Breast epithelium (tissue), 4 donors: ENCODE measurements at regions not wholly inside any gene's neighbourhood (a gene's known extent, or its start where the extent isn't known, plus 50 kb on each side); places are given as distances from the start of the nearest gene placed in this dataset.

Experiments used
- DNase-seq, 2 donors: peaks; one replicate each; pipeline ENCODE4 v3.0.0-alpha.2; 2019; ENCODE audit warnings: low spot score in 2 of 2
- H3K27ac ChIP-seq, 2 donors: fragments of 200-600 bp; sonication (generic) in 1 of 2; one replicate each; pipeline ENCODE4 v1.5.1; 2016 to 2019; ENCODE audit warnings: mild to moderate bottlenecking in 1 of 2
- H3K27me3 ChIP-seq, 2 donors: fragments of 200-600 bp; sonication (generic) in 1 of 2; one replicate each; pipeline versions ENCODE4 v1.5.1 to v1.6.0; 2017 to 2019; ENCODE audit warnings: control low read depth in 1 of 2, mild to moderate bottlenecking in 1 of 2
- H3K36me3 ChIP-seq: fragments of 200-600 bp; one replicate; pipeline ENCODE4 v1.5.1; 2019
- H3K4me1 ChIP-seq, 2 donors: fragments of 200-600 bp; sonication (generic); one replicate each; pipeline ENCODE4 v1.5.1; 2016 to 2019; ENCODE audit warnings: control low read depth in 1 of 2
- H3K4me3 ChIP-seq, 3 donors: fragments of 200-600 bp; sonication (generic); 1 replicate in 2 of 3; 2 replicates in 1 of 3; pipeline ENCODE4 v1.5.1; 2016 to 2019; ENCODE audit warnings: mild to moderate bottlenecking in 3 of 3, moderate library complexity in 2 of 3
- H3K9me3 ChIP-seq, 2 donors: fragments of 200-600 bp; sonication (generic) in 1 of 2; one replicate each; pipeline ENCODE4 v1.5.1; 2016 to 2019; ENCODE audit warnings: control low read depth in 1 of 2
- POLR2A ChIP-seq: fragments of 450-650 bp; IDR thresholded peaks from one replicate; pipeline ENCODE4 v1.6.1; 2016; ENCODE audit warnings: antibody characterized with exemption, mild to moderate bottlenecking, moderate library complexity
- POLR2AphosphoS5 ChIP-seq, 3 donors: sonication (generic); formaldehyde crosslinking; IDR thresholded peaks; one replicate each; pipeline ENCODE4 v1.6.1; 2017; ENCODE audit warnings: antibody characterized with exemption in 3 of 3
- intact Hi-C: fragments of 100-400 bp; cut with DNase I; formaldehyde crosslinking; loops from one replicate; pipeline ENCODE4 v1.15.1; 2023; ENCODE audit warnings: low total_unique reads
- TF ChIP-seq, protein P1 (sequence below), 3 donors: fragments of 450-650 bp; IDR thresholded peaks; one replicate each; pipeline ENCODE4 v1.5.1; 2016 to 2017; ENCODE audit warnings: antibody characterized with exemption in 3 of 3, mild to moderate bottlenecking in 3 of 3, moderate library complexity in 3 of 3

DNA sequence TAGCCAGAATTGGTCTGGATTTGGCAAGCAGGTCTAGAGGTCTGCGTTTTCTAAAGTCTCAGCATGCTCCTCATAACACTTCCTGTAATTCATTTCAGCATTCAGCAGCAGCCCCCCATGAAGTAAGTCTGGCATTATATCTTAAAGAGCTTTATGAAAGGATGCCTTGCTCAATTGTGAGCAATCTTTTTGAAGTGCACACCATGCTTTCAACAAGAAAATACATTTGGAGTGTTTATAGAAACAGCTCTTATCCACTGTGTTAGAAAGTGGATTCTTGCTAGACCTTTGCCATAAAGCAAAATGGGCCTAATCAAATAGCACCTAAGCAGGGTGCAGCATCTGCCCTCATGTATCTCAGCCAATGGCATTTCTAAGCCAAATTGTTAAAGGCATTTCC lies 378.0 kb upstream of the AKR1E2 start:
- H3K36me3 ChIP-seq = no peaks in the 10 kb centered on the region
- H3K27ac ChIP-seq = no peak overlapping the region
- intact Hi-C loops = no loop called here
- H3K27me3 ChIP-seq = no peaks in the 10 kb centered on the region
- DNase-seq = no peak
- no peak for TF ChIP-seq POLR2A
- TF ChIP-seq, protein P1, sequence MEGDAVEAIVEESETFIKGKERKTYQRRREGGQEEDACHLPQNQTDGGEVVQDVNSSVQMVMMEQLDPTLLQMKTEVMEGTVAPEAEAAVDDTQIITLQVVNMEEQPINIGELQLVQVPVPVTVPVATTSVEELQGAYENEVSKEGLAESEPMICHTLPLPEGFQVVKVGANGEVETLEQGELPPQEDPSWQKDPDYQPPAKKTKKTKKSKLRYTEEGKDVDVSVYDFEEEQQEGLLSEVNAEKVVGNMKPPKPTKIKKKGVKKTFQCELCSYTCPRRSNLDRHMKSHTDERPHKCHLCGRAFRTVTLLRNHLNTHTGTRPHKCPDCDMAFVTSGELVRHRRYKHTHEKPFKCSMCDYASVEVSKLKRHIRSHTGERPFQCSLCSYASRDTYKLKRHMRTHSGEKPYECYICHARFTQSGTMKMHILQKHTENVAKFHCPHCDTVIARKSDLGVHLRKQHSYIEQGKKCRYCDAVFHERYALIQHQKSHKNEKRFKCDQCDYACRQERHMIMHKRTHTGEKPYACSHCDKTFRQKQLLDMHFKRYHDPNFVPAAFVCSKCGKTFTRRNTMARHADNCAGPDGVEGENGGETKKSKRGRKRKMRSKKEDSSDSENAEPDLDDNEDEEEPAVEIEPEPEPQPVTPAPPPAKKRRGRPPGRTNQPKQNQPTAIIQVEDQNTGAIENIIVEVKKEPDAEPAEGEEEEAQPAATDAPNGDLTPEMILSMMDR (IDR thresholded peaks at IDR 0.05) = no peak
- no peak overlapping the region for H3K4me3 ChIP-seq
- H3K4me1 ChIP-seq = no peaks in the 10 kb centered on the region
- H3K9me3 ChIP-seq = no peaks in the 10 kb centered on the region

DNA sequence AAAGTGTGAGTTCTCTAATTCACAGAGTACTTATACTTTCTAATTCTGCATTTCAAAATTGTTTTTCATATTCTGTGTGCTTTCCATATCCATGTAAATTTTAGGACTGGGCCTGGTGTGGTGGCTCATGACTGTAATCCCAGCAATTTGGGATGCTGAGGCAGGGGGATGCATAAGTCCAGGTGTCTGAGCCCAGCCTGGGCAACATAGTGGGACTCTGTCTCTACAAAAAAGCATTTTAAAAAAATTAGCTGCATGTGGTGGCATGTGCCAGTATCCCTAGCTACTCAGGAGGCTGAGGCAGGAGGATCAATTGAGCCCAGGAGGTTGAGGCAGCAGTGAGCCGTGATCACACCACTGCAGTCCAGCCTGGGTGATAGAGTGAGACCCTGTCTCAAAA lies 382.6 kb upstream of the AKR1E2 start:
- Histone ChIP-seq H3K4me1 (no peaks in the 10 kb centered on the region), H3K36me3 (no peaks in the 10 kb centered on the region), H3K27ac (no peak overlapping the region), H3K4me3 (no peak overlapping the region), H3K9me3 (no peaks in the 10 kb centered on the region), H3K27me3 (no peaks in the 10 kb centered on the region)
- DNase-seq = no peak
- TF ChIP-seq POLR2A = no peak
- no peak for TF ChIP-seq POLR2AphosphoS5 (IDR thresholded peaks at IDR 0.05)
- TF ChIP-seq, protein P1 (IDR thresholded peaks at IDR 0.05) = no peak
- intact Hi-C loops = no loop called here

DNA sequence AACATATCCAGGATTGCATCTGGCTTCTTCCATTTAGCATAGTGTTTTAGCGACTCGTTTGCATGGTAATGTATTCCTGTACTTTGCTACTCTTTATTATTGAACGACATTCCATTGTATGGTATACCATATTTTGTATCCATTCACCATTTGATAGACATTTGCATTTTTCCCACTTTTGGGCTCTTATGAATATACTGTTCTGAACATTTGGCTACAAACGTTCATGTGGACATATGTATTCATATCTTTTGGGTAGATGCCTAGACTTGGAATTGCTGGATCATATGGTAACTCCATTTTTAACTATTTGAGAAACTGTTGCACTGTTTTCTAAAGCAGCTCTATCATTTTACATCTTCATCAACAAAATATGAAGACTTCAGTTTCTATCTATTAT lies 383.7 kb upstream of the AKR1E2 start:
- H3K36me3 ChIP-seq = no peaks in the 10 kb centered on the region
- intact Hi-C loops = no loop called here
- H3K4me3 ChIP-seq = no peak overlapping the region
- H3K27me3 ChIP-seq = no peaks in the 10 kb centered on the region
- H3K4me1 ChIP-seq = no peaks in the 10 kb centered on the region
- no peak for DNase-seq
- TF ChIP-seq POLR2A (no peak), POLR2AphosphoS5 (IDR thresholded peaks at IDR 0.05) (no peak)
- TF ChIP-seq, protein P1 (IDR thresholded peaks at IDR 0.05) = no peak
- no peaks in the 10 kb centered on the region for H3K9me3 ChIP-seq
- no peak overlapping the region for H3K27ac ChIP-seq

DNA sequence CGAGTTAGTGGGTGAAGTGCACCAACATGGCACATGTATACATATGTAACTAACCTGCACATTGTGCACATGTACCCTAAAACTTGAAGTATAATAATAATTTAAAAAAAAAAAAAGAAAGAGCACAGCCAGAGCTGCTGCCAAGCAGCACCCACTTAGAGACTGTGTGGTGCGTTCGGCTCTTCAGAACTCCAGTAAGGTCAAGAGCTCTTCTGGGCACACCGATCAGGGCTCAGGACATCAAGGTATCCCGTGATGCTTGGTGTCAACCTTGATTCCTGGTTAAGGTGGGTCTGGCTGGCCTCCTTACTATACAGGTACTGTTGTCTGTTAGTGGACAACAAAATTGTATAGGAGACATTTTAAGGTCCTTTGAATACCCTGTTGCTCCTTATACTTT lies 385.7 kb upstream of the AKR1E2 start:
- H3K4me3 ChIP-seq = no peak overlapping the region
- TF ChIP-seq POLR2AphosphoS5 (IDR thresholded peaks at IDR 0.05) = no peak
- TF ChIP-seq, protein P1 (IDR thresholded peaks at IDR 0.05) = no peak
- intact Hi-C loops = no loop called here

DNA sequence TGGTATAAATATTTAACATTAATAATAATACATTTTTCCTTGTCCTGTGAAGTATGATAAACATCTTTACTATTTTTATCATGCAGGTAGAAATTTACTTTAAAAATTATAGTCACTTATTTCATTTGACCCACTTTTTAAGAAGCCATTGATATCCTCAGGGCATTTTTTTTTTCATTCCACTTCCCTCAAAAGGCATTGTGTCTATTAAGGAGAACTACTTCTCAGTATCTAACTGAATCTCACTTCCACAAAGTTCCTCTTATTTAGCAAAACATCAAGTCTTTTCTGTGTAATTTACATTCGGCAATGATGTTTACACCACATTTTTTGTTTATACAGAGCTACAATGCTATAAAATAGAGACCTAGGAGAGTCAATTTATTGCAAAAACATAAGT lies 388.2 kb upstream of the AKR1E2 start:
- H3K4me3 ChIP-seq = no peak overlapping the region
- no peaks in the 10 kb centered on the region for H3K9me3 ChIP-seq
- intact Hi-C loops = no loop called here

More for the DNA sequence above, 385.7 kb upstream of the AKR1E2 start:
- no peaks in the 10 kb centered on the region for H3K9me3 ChIP-seq
- no peaks in the 10 kb centered on the region for H3K4me1 ChIP-seq
- no peak for DNase-seq
- no peaks in the 10 kb centered on the region for H3K27me3 ChIP-seq
- H3K36me3 ChIP-seq = no peaks in the 10 kb centered on the region
- no peak overlapping the region for H3K27ac ChIP-seq

More for the DNA sequence above, 388.2 kb upstream of the AKR1E2 start:
- DNase-seq = no peak
- H3K4me1 ChIP-seq = no peaks in the 10 kb centered on the region
- no peaks in the 10 kb centered on the region for H3K27me3 ChIP-seq
- H3K27ac ChIP-seq = no peak overlapping the region
- TF ChIP-seq POLR2AphosphoS5 (IDR thresholded peaks at IDR 0.05) = no peak
- TF ChIP-seq POLR2A = no peak
- TF ChIP-seq, protein P1 (IDR thresholded peaks at IDR 0.05) = no peak
- H3K36me3 ChIP-seq = no peaks in the 10 kb centered on the region
